T-helper 17 cell (primary cell): ENCODE measurements at regions not wholly inside any gene's neighbourhood (a gene's known extent, or its start where the extent isn't known, plus 50 kb on each side); places are given as distances from the start of the nearest gene placed in this dataset.

Experiments used
- ATAC-seq: fragments of 150-1000 bp; cut with Tn5 transposase; 2 replicates; pipeline ENCODE4 v1.10.0; 2021; ENCODE audit warnings: mild to moderate bottlenecking, moderate library complexity
- DNase-seq, 3 donors: peaks; one replicate each; pipeline versions ENCODE4 v3.0.0 to v3.0.0-alpha.2; 2020 to 2021
- H3K9me3 ChIP-seq: one replicate; pipeline ENCODE4 v1.7.0; 2013; ENCODE audit warnings: low read length, mild to moderate bottlenecking; ENCODE audit not compliant: control insufficient read depth, poor library complexity, severe bottlenecking
- H3K27ac Mint-ChIP-seq: one replicate; pipeline ENCODE4 v1.8.0; 2022; ENCODE audit warnings: mild to moderate bottlenecking, moderate library complexity, mixed read lengths
- H3K27me3 Mint-ChIP-seq: one replicate; pipeline ENCODE4 v1.8.0; 2022; ENCODE audit warnings: mixed read lengths
- H3K36me3 Mint-ChIP-seq: one replicate; pipeline ENCODE4 v1.8.0; 2022; ENCODE audit warnings: low read depth, mixed read lengths
- H3K4me1 Mint-ChIP-seq: one replicate; pipeline ENCODE4 v1.8.0; 2022; ENCODE audit warnings: mild to moderate bottlenecking, mixed read lengths
- H3K4me3 Mint-ChIP-seq: one replicate; pipeline ENCODE4 v1.8.0; 2022; ENCODE audit warnings: mild to moderate bottlenecking, moderate library complexity, mixed read lengths

- ATAC-seq (no peak), DNase-seq (no peak)
- no peaks in the 10 kb centered on the region for H3K9me3 ChIP-seq
- H3K4me3 Mint-ChIP-seq, result no peak overlapping the region
- H3K4me1 Mint-ChIP-seq, result peaks cover 2% of the 10 kb centered on the region
- H3K36me3 Mint-ChIP-seq, result no peaks in the 10 kb centered on the region
- no peaks in the 10 kb centered on the region for H3K27me3 Mint-ChIP-seq
- no peak overlapping the region for H3K27ac Mint-ChIP-seq
These were observed 153.5 kb upstream of the TRPC7 start for GRCh38 chr5:136518814-136519213.

- Mint-ChIP-seq H3K27ac (no peak overlapping the region), H3K4me3 (no peak overlapping the region), H3K36me3 (no peaks in the 10 kb centered on the region), H3K27me3 (no peaks in the 10 kb centered on the region), H3K4me1 (peaks cover 2% of the 10 kb centered on the region)
- no peaks in the 10 kb centered on the region for H3K9me3 ChIP-seq
- no peak for DNase-seq
- ATAC-seq, result no peak
These were observed 152.8 kb upstream of the TRPC7 start for GRCh38 chr5:136518174-136518573.

- Mint-ChIP-seq H3K4me1 (peaks cover 2% of the 10 kb centered on the region), H3K27ac (no peak overlapping the region), H3K36me3 (no peaks in the 10 kb centered on the region), H3K4me3 (no peak overlapping the region), H3K27me3 (no peaks in the 10 kb centered on the region)
- no peaks in the 10 kb centered on the region for H3K9me3 ChIP-seq
- DNase-seq, result no peak
- no peak for ATAC-seq
These were observed 152.4 kb upstream of the TRPC7 start for GRCh38 chr5:136517755-136518154.

- ATAC-seq, result no peak
- no peak overlapping the region for H3K27ac Mint-ChIP-seq
- DNase-seq, result no peak
- H3K36me3 Mint-ChIP-seq, result no peaks in the 10 kb centered on the region
- H3K9me3 ChIP-seq, result no peaks in the 10 kb centered on the region
- H3K4me3 Mint-ChIP-seq, result no peak overlapping the region
- H3K27me3 Mint-ChIP-seq, result no peaks in the 10 kb centered on the region
- peaks cover 2% of the 10 kb centered on the region for H3K4me1 Mint-ChIP-seq
These were observed 151.3 kb upstream of the TRPC7 start for GRCh38 chr5:136516637-136517036.

GRCh38 chr5:136513430-136513829, 148.1 kb upstream of the TRPC7 start:
- no peaks in the 10 kb centered on the region for H3K36me3 Mint-ChIP-seq
- peaks cover 2% of the 10 kb centered on the region for H3K4me1 Mint-ChIP-seq
- no peak overlapping the region for H3K4me3 Mint-ChIP-seq
- H3K9me3 ChIP-seq, result no peaks in the 10 kb centered on the region
- ATAC-seq, result no peak
- no peaks in the 10 kb centered on the region for H3K27me3 Mint-ChIP-seq
- no peak overlapping the region for H3K27ac Mint-ChIP-seq
- DNase-seq, result no peak

- no peak for ATAC-seq
- H3K9me3 ChIP-seq, result no peaks in the 10 kb centered on the region
- no peaks in the 10 kb centered on the region for H3K4me1 Mint-ChIP-seq
- H3K27ac Mint-ChIP-seq, result no peak overlapping the region
- DNase-seq, result no peak
- no peak overlapping the region for H3K4me3 Mint-ChIP-seq
- no peaks in the 10 kb centered on the region for H3K27me3 Mint-ChIP-seq
- no peaks in the 10 kb centered on the region for H3K36me3 Mint-ChIP-seq
These were observed 145.7 kb upstream of the TRPC7 start for GRCh38 chr5:136511046-136511445.

- DNase-seq, result no peak
- Mint-ChIP-seq H3K27ac (no peak overlapping the region), H3K36me3 (no peaks in the 10 kb centered on the region), H3K4me3 (no peak overlapping the region), H3K4me1 (no peaks in the 10 kb centered on the region), H3K27me3 (no peaks in the 10 kb centered on the region)
- ATAC-seq, result no peak
- no peaks in the 10 kb centered on the region for H3K9me3 ChIP-seq
These were observed 145.1 kb upstream of the TRPC7 start for GRCh38 chr5:136510481-136510880.

GRCh38 chr5:136506131-136506530, 140.8 kb upstream of the TRPC7 start:
- no peak for DNase-seq
- no peaks in the 10 kb centered on the region for H3K27me3 Mint-ChIP-seq
- ATAC-seq, result no peak
- no peaks in the 10 kb centered on the region for H3K9me3 ChIP-seq
- no peaks in the 10 kb centered on the region for H3K36me3 Mint-ChIP-seq
- no peaks in the 10 kb centered on the region for H3K4me1 Mint-ChIP-seq
- no peak overlapping the region for H3K4me3 Mint-ChIP-seq
- no peak overlapping the region for H3K27ac Mint-ChIP-seq

- DNase-seq (no peak), ATAC-seq (no peak)
- Mint-ChIP-seq H3K4me1 (no peaks in the 10 kb centered on the region), H3K36me3 (no peaks in the 10 kb centered on the region), H3K27ac (no peak overlapping the region), H3K27me3 (no peaks in the 10 kb centered on the region), H3K4me3 (no peak overlapping the region)
- H3K9me3 ChIP-seq, result no peaks in the 10 kb centered on the region
These were observed 135.8 kb upstream of the TRPC7 start for GRCh38 chr5:136501133-136501532.

GRCh38 chr5:136492587-136492986, 127.2 kb upstream of the TRPC7 start:
- Mint-ChIP-seq H3K4me3 (no peak overlapping the region), H3K4me1 (no peaks in the 10 kb centered on the region), H3K27ac (no peak overlapping the region), H3K27me3 (no peaks in the 10 kb centered on the region), H3K36me3 (no peaks in the 10 kb centered on the region)
- H3K9me3 ChIP-seq, result no peaks in the 10 kb centered on the region
- DNase-seq, result no peak
- no peak for ATAC-seq

- no peak overlapping the region for H3K4me3 Mint-ChIP-seq
- no peaks in the 10 kb centered on the region for H3K4me1 Mint-ChIP-seq
- H3K27ac Mint-ChIP-seq, result no peak overlapping the region
- ATAC-seq (no peak), DNase-seq (no peak)
- H3K27me3 Mint-ChIP-seq, result no peaks in the 10 kb centered on the region
- no peaks in the 10 kb centered on the region for H3K9me3 ChIP-seq
- H3K36me3 Mint-ChIP-seq, result no peaks in the 10 kb centered on the region
These were observed 126.5 kb upstream of the TRPC7 start for GRCh38 chr5:136491806-136492205.

- Mint-ChIP-seq H3K36me3 (no peaks in the 10 kb centered on the region), H3K27me3 (no peaks in the 10 kb centered on the region), H3K27ac (no peak overlapping the region), H3K4me1 (no peaks in the 10 kb centered on the region), H3K4me3 (no peak overlapping the region)
- H3K9me3 ChIP-seq, result no peaks in the 10 kb centered on the region
- no peak for DNase-seq
- no peak for ATAC-seq
These were observed 119.5 kb upstream of the TRPC7 start for GRCh38 chr5:136484808-136485325.

GRCh38 chr5:136482206-136482605, 116.9 kb upstream of the TRPC7 start:
- Mint-ChIP-seq H3K4me1 (no peaks in the 10 kb centered on the region), H3K27ac (no peak overlapping the region), H3K27me3 (no peaks in the 10 kb centered on the region), H3K36me3 (no peaks in the 10 kb centered on the region), H3K4me3 (no peak overlapping the region)
- no peaks in the 10 kb centered on the region for H3K9me3 ChIP-seq
- ATAC-seq (no peak), DNase-seq (no peak)

GRCh38 chr5:136474466-136474865, 109.1 kb upstream of the TRPC7 start:
- ATAC-seq (no peak), DNase-seq (no peak)
- no peak overlapping the region for H3K27ac Mint-ChIP-seq
- H3K4me1 Mint-ChIP-seq, result no peaks in the 10 kb centered on the region
- no peaks in the 10 kb centered on the region for H3K9me3 ChIP-seq
- H3K4me3 Mint-ChIP-seq, result no peak overlapping the region
- no peaks in the 10 kb centered on the region for H3K36me3 Mint-ChIP-seq
- no peaks in the 10 kb centered on the region for H3K27me3 Mint-ChIP-seq
